Hepatocyte (in vitro differentiated cells): ENCODE measurements at regions not wholly inside any gene's neighbourhood (a gene's known extent, or its start where the extent isn't known, plus 50 kb on each side); places are given as distances from the start of the nearest gene placed in this dataset.

Source experiments
- DNase-seq: peaks from one replicate; pipeline ENCODE4 v3.0.0-alpha.2; 2016; ENCODE audit warnings: low spot score
- H2AFZ ChIP-seq: fragments of 200-600 bp; sonication (generic); 2 replicates; pipeline ENCODE4 v1.6.0; 2016; ENCODE audit warnings: antibody characterized with exemption, mild to moderate bottlenecking
- H3K27ac ChIP-seq: fragments of 200-600 bp; sonication (generic); 2 replicates; pipeline ENCODE4 v1.5.1; 2016; ENCODE audit warnings: mild to moderate bottlenecking
- H3K27me3 ChIP-seq: fragments of 200-600 bp; sonication (generic); 2 replicates; pipeline ENCODE4 v1.6.1; 2016
- H3K36me3 ChIP-seq: fragments of 200-600 bp; sonication (generic); replicated peaks from 2 replicates; pipeline ENCODE4 v1.5.1; 2016; ENCODE audit warnings: low read depth; ENCODE audit not compliant: insufficient read depth
- H3K4me1 ChIP-seq: fragments of 200-600 bp; sonication (generic); 2 replicates; pipeline ENCODE4 v1.5.1; 2016; ENCODE audit warnings: mild to moderate bottlenecking, moderate library complexity; ENCODE audit not compliant: insufficient read depth
- H3K4me2 ChIP-seq: fragments of 200-600 bp; sonication (generic); 2 replicates; pipeline ENCODE4 v1.6.0; 2016
- H3K4me3 ChIP-seq: fragments of 200-600 bp; sonication (generic); 2 replicates; pipeline ENCODE4 v1.5.1; 2016; ENCODE audit warnings: mild to moderate bottlenecking
- H3K79me2 ChIP-seq: fragments of 200-600 bp; sonication (generic); 2 replicates; pipeline ENCODE4 v1.6.0; 2017; ENCODE audit warnings: mild to moderate bottlenecking
- H3K9me2 ChIP-seq: fragments of 200-600 bp; sonication (generic); replicated peaks from 2 replicates; pipeline ENCODE4 v1.6.0; 2017; ENCODE audit warnings: mild to moderate bottlenecking; ENCODE audit not compliant: insufficient read depth
- H3K9me3 ChIP-seq: fragments of 200-600 bp; sonication (generic); 2 replicates; pipeline ENCODE4 v1.5.1; 2016; ENCODE audit warnings: low read depth, mild to moderate bottlenecking
- H4K20me1 ChIP-seq: fragments of 200-600 bp; sonication (generic); 2 replicates; pipeline ENCODE4 v1.6.0; 2016; ENCODE audit warnings: mild to moderate bottlenecking; ENCODE audit not compliant: insufficient read depth, poor library complexity, severe bottlenecking
- CTCF ChIP-seq: fragments of 200-600 bp; sonication (generic); IDR thresholded peaks from 2 replicates; pipeline ENCODE4 v1.5.1; 2016; ENCODE audit warnings: antibody characterized with exemption, mild to moderate bottlenecking; ENCODE audit not compliant: poor library complexity
- EZH2 ChIP-seq: fragments of 200-600 bp; sonication (generic); IDR thresholded peaks from 2 replicates; pipeline ENCODE4 v1.6.1; 2016; ENCODE audit warnings: antibody characterized with exemption, mild to moderate bottlenecking, borderline replicate concordance
- EZH2phosphoT487 ChIP-seq: fragments of 200-600 bp; sonication (generic); IDR thresholded peaks from one replicate; pipeline ENCODE4 v1.6.1; 2018; ENCODE audit warnings: antibody characterized with exemption, mild to moderate bottlenecking, low read depth, moderate library complexity; ENCODE audit not compliant: unreplicated experiment, severe bottlenecking
- WGBS: methylation state at CpG from one replicate; pipeline ENCODE4 v1.1.6; 2016; ENCODE audit warnings: low lambda C conversion rate; ENCODE audit errors: missing lambda C conversion rate; 5-methylcytosine and 5-hydroxymethylcytosine counted together

- Histone ChIP-seq H3K79me2 (no peaks in the 10 kb centered on the region), H3K9me2 (no peaks in the 10 kb centered on the region), H3K4me3 (no peak overlapping the region), H3K4me2 (no peak overlapping the region), H3K27ac (no peak overlapping the region), H3K36me3 (no peaks in the 10 kb centered on the region), H4K20me1 (no peaks in the 10 kb centered on the region), H3K9me3 (no peaks in the 10 kb centered on the region), H2AFZ (no peak overlapping the region), H3K4me1 (no peaks in the 10 kb centered on the region), H3K27me3 (no peaks in the 10 kb centered on the region)
- DNase-seq, result no peak
- 99% methylated on average over 6 of the region's 6 CpGs for WGBS
- no peak for TF ChIP-seq EZH2phosphoT487
- no peak for TF ChIP-seq EZH2
- no peak for TF ChIP-seq CTCF
Measured at GRCh38 chr3:6255229-6255628, 605.7 kb upstream of the GRM7 start.

GRCh38 chr3:6260551-6261191 is 600.2 kb upstream of the GRM7 start:
- TF ChIP-seq EZH2phosphoT487 (no peak), EZH2 (no peak), CTCF (no peak)
- Histone ChIP-seq H3K4me1 (no peaks in the 10 kb centered on the region), H3K9me2 (no peaks in the 10 kb centered on the region), H3K4me2 (no peak overlapping the region), H2AFZ (no peak overlapping the region), H4K20me1 (no peaks in the 10 kb centered on the region), H3K79me2 (no peaks in the 10 kb centered on the region), H3K4me3 (no peak overlapping the region), H3K9me3 (no peaks in the 10 kb centered on the region), H3K27ac (no peak overlapping the region), H3K36me3 (no peaks in the 10 kb centered on the region), H3K27me3 (no peaks in the 10 kb centered on the region)
- DNase-seq, result no peak
- WGBS, result 88% methylated on average over 5 of the region's 5 CpGs

- no peak overlapping the region for H2AFZ ChIP-seq
- no peak for TF ChIP-seq EZH2
- TF ChIP-seq CTCF, result no peak
- no peak for TF ChIP-seq EZH2phosphoT487
- H3K9me2 ChIP-seq, result no peaks in the 10 kb centered on the region
- DNase-seq, result no peak
- no peaks in the 10 kb centered on the region for H3K4me1 ChIP-seq
- 55% methylated on average over 2 of the region's 2 CpGs for WGBS
- no peaks in the 10 kb centered on the region for H3K79me2 ChIP-seq
- no peaks in the 10 kb centered on the region for H4K20me1 ChIP-seq
- H3K4me3 ChIP-seq, result no peak overlapping the region
- H3K9me3 ChIP-seq, result no peaks in the 10 kb centered on the region
- no peak overlapping the region for H3K4me2 ChIP-seq
- H3K36me3 ChIP-seq, result no peaks in the 10 kb centered on the region
- H3K27me3 ChIP-seq, result no peaks in the 10 kb centered on the region
- no peak overlapping the region for H3K27ac ChIP-seq
Measured at GRCh38 chr3:6262010-6262409, 598.9 kb upstream of the GRM7 start.
